Testis (tissue), 2 donors: ENCODE measurements at regions not wholly inside any gene's neighbourhood (a gene's known extent, or its start where the extent isn't known, plus 50 kb on each side); places are given as distances from the start of the nearest gene placed in this dataset.

ENCODE experiments used
- POLR2A ChIP-seq: fragments of 450-650 bp; IDR thresholded peaks from one replicate; pipeline ENCODE4 v1.6.1; 2017; ENCODE audit warnings: antibody characterized with exemption, mild to moderate bottlenecking, moderate library complexity
- TF ChIP-seq, protein P1 (sequence below), 3 experiments: fragments of 450-650 bp in 2 of 3; fragments of 200-600 bp in 1 of 3; sonication (generic) in 1 of 3; IDR thresholded peaks; one replicate each; pipeline ENCODE4 v1.5.1; 2016 to 2019; ENCODE audit warnings: antibody characterized with exemption in 3 of 3, mild to moderate bottlenecking in 2 of 3, moderate library complexity in 1 of 3

DNA sequence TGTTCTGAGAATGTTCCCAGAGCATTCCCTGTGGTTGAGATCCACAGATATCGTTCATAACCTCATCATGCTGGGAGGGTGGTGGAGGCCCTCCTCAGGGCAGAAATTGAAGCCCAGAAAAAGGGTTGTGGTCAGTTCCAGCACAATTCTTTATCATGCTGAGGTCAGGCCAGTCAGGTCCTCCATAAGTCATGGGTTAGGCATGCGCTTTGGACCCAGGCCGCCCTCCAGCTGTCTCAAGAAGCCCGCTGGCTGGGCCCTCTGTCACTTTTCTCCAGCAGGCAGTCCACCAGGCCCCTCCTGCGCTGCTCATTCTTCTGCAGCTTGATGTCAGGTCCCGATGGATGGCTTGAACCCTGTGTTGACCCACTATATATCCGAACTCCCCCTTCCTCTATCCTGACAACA lies 151.1 kb upstream of the NT5C1B start:
- TF ChIP-seq, protein P1, sequence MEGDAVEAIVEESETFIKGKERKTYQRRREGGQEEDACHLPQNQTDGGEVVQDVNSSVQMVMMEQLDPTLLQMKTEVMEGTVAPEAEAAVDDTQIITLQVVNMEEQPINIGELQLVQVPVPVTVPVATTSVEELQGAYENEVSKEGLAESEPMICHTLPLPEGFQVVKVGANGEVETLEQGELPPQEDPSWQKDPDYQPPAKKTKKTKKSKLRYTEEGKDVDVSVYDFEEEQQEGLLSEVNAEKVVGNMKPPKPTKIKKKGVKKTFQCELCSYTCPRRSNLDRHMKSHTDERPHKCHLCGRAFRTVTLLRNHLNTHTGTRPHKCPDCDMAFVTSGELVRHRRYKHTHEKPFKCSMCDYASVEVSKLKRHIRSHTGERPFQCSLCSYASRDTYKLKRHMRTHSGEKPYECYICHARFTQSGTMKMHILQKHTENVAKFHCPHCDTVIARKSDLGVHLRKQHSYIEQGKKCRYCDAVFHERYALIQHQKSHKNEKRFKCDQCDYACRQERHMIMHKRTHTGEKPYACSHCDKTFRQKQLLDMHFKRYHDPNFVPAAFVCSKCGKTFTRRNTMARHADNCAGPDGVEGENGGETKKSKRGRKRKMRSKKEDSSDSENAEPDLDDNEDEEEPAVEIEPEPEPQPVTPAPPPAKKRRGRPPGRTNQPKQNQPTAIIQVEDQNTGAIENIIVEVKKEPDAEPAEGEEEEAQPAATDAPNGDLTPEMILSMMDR (IDR thresholded peaks at IDR 0.05) = no peak
- TF ChIP-seq POLR2A = no peak
